H9 (cell line): ENCODE measurements at regions not wholly inside any gene's neighbourhood (a gene's known extent, or its start where the extent isn't known, plus 50 kb on each side); places are given as distances from the start of the nearest gene placed in this dataset.

ENCODE experiments used
- DNase-seq: peaks from one replicate; pipeline ENCODE4 v3.0.0-alpha.2; 2017
- H2AFZ ChIP-seq: one replicate; pipeline ENCODE4 v1.6.1; 2013; ENCODE audit warnings: mild to moderate bottlenecking, low read length, control low read depth, moderate library complexity
- H2AK5ac ChIP-seq: 2 replicates; pipeline ENCODE4 v1.6.1; 2013; ENCODE audit warnings: low read length, control low read depth, mixed read lengths; ENCODE audit not compliant: insufficient read length
- H2BK120ac ChIP-seq: one replicate; pipeline ENCODE4 v1.6.1; 2013; ENCODE audit warnings: low read depth, mild to moderate bottlenecking, low read length, control low read depth, inconsistent platforms; ENCODE audit not compliant: poor library complexity, severe bottlenecking
- H2BK12ac ChIP-seq: 2 replicates; pipeline ENCODE4 v1.6.1; 2013; ENCODE audit warnings: low read length, control low read depth, mixed read lengths, low read depth; ENCODE audit not compliant: insufficient read length
- H2BK15ac ChIP-seq: 2 replicates; pipeline ENCODE4 v1.6.1; 2013; ENCODE audit warnings: low read depth, low read length, control low read depth
- H2BK20ac ChIP-seq: one replicate; pipeline ENCODE4 v1.6.1; 2013; ENCODE audit warnings: low read depth, mild to moderate bottlenecking, low read length, control low read depth, inconsistent platforms; ENCODE audit not compliant: poor library complexity, severe bottlenecking
- H2BK5ac ChIP-seq: 2 replicates; pipeline ENCODE4 v1.6.1; 2013; ENCODE audit warnings: low read length, control low read depth, mixed read lengths; ENCODE audit not compliant: insufficient read length
- H3K14ac ChIP-seq: 2 replicates; pipeline ENCODE4 v1.6.1; 2013; ENCODE audit warnings: low read length, control low read depth; ENCODE audit not compliant: insufficient read depth
- H3K18ac ChIP-seq: 2 replicates; pipeline ENCODE4 v1.6.1; 2013; ENCODE audit warnings: low read depth, mild to moderate bottlenecking, mixed read lengths, low read length, control low read depth; ENCODE audit not compliant: insufficient read length
- H3K23ac ChIP-seq: 2 replicates; pipeline ENCODE4 v1.6.1; 2013; ENCODE audit warnings: low read length, control low read depth, mixed read lengths, low read depth; ENCODE audit not compliant: insufficient read length
- H3K23me2 ChIP-seq: 2 replicates; pipeline ENCODE4 v1.6.1; 2013; ENCODE audit warnings: low read depth, mild to moderate bottlenecking, mixed read lengths, low read length, control low read depth; ENCODE audit not compliant: insufficient read length, poor library complexity, severe bottlenecking
- H3K27ac ChIP-seq: 2 replicates; pipeline ENCODE4 v1.5.1; 2013; ENCODE audit warnings: low read length, control low read depth, mixed read lengths, low read depth; ENCODE audit not compliant: insufficient read length
- H3K27me3 ChIP-seq: 2 replicates; pipeline ENCODE4 v1.6.1; 2013; ENCODE audit warnings: low read length, control low read depth, inconsistent platforms; ENCODE audit not compliant: insufficient read depth
- H3K4ac ChIP-seq: 2 replicates; pipeline ENCODE4 v1.6.1; 2013; ENCODE audit warnings: low read depth, mild to moderate bottlenecking, control low read depth, inconsistent platforms, low read length, moderate library complexity
- H3K4me1 ChIP-seq: 2 replicates; pipeline ENCODE4 v1.6.1; 2013; ENCODE audit warnings: low read length, control low read depth, inconsistent platforms; ENCODE audit not compliant: insufficient read depth
- H3K4me2 ChIP-seq: 2 replicates; pipeline ENCODE4 v1.6.1; 2013; ENCODE audit warnings: low read length, control low read depth, mixed read lengths; ENCODE audit not compliant: insufficient read length, insufficient read depth
- H3K56ac ChIP-seq: 2 replicates; pipeline ENCODE4 v1.6.1; 2013; ENCODE audit warnings: low read depth, mild to moderate bottlenecking, mixed read lengths, low read length, control low read depth; ENCODE audit not compliant: insufficient read length
- H3K79me1 ChIP-seq: 2 replicates; pipeline ENCODE4 v1.6.1; 2013; ENCODE audit warnings: low read depth, mild to moderate bottlenecking, moderate library complexity, low read length, control low read depth, inconsistent platforms; ENCODE audit not compliant: insufficient read depth, poor library complexity, severe bottlenecking
- H3K79me2 ChIP-seq: 2 replicates; pipeline ENCODE4 v1.6.1; 2013; ENCODE audit warnings: low read length, control low read depth, inconsistent platforms; ENCODE audit not compliant: insufficient read depth
- H3K9ac ChIP-seq: 2 replicates; pipeline ENCODE4 v1.6.1; 2013; ENCODE audit warnings: low read length, control low read depth, mixed read lengths; ENCODE audit not compliant: insufficient read length; ENCODE audit errors: extremely low read depth
- H3K9me3 ChIP-seq: one replicate; pipeline ENCODE4 v1.6.1; 2013; ENCODE audit warnings: low read depth, low read length, inconsistent platforms; ENCODE audit not compliant: control insufficient read depth
- H3T11ph ChIP-seq: one replicate; pipeline ENCODE4 v1.6.1; 2013; ENCODE audit warnings: mild to moderate bottlenecking, low read length, control low read depth, inconsistent platforms
- H4K20me1 ChIP-seq: one replicate; pipeline ENCODE4 v1.6.1; 2013; ENCODE audit not compliant: control insufficient read depth, insufficient read length, insufficient read depth
- H4K5ac ChIP-seq: 2 replicates; pipeline ENCODE4 v1.6.1; 2013; ENCODE audit warnings: low read depth, mild to moderate bottlenecking, mixed read lengths, low read length, control low read depth; ENCODE audit not compliant: insufficient read length
- H4K8ac ChIP-seq: replicated peaks from 2 replicates; pipeline ENCODE4 v1.6.1; 2013; ENCODE audit warnings: low read length, control low read depth, mixed read lengths, low read depth; ENCODE audit not compliant: insufficient read length
- H4K91ac ChIP-seq: 2 replicates; pipeline ENCODE4 v1.6.1; 2013; ENCODE audit warnings: low read depth, mild to moderate bottlenecking, moderate library complexity, mixed read lengths, low read length, control low read depth; ENCODE audit not compliant: insufficient read length
- H3K27ac Mint-ChIP-seq, 3 experiments: 2 replicates in 2 of 3; 3 replicates in 1 of 3; pipeline ENCODE4 v1.8.0; 2020 to 2021; ENCODE audit warnings: mixed read lengths in 3 of 3, mild to moderate bottlenecking in 1 of 3, moderate library complexity in 1 of 3
- H3K27me3 Mint-ChIP-seq: 2 replicates; pipeline ENCODE4 v1.8.0; 2021; ENCODE audit warnings: low read depth, mild to moderate bottlenecking, moderate library complexity, mixed read lengths
- H3K36me3 Mint-ChIP-seq, 3 experiments: 2 replicates in 2 of 3; 3 replicates in 1 of 3; pipeline ENCODE4 v1.8.0; 2020 to 2021; ENCODE audit warnings: low read depth in 3 of 3, mixed read lengths in 3 of 3; ENCODE audit not compliant: insufficient read depth in 1 of 3
- H3K4me1 Mint-ChIP-seq, 2 experiments: 2 replicates each; pipeline ENCODE4 v1.8.0; 2020; ENCODE audit warnings: mixed read lengths in 2 of 2
- H3K4me3 Mint-ChIP-seq, 2 experiments: 2 replicates in 1 of 2; 3 replicates in 1 of 2; pipeline ENCODE4 v1.8.0; 2020 to 2021; ENCODE audit warnings: mild to moderate bottlenecking in 2 of 2, mixed read lengths in 2 of 2, moderate library complexity in 1 of 2
- H3K9me3 Mint-ChIP-seq, 2 experiments: 2 replicates in 1 of 2; 3 replicates in 1 of 2; pipeline ENCODE4 v1.8.0; 2020; ENCODE audit warnings: mild to moderate bottlenecking in 2 of 2, mixed read lengths in 2 of 2, moderate library complexity in 1 of 2
- WGBS: extraction: QIAGEN DNeasy Blood & Tissue Kit; methylation state at CpG from one replicate; pipeline ENCODE4 v1.1.7; 2013; ENCODE audit warnings: missing lambda C conversion rate, low lambda C conversion rate, mixed read lengths; ENCODE audit not compliant: insufficient read length; ENCODE audit errors: extremely low coverage; 5-methylcytosine and 5-hydroxymethylcytosine counted together
- TF ChIP-seq, protein P1 (sequence below): fragments of 200-600 bp; sonication (generic); conservative IDR thresholded peaks from 3 replicates; pipeline ENCODE4 v1.8.0; 2021; ENCODE audit warnings: antibody characterized with exemption, mild to moderate bottlenecking

DNA sequence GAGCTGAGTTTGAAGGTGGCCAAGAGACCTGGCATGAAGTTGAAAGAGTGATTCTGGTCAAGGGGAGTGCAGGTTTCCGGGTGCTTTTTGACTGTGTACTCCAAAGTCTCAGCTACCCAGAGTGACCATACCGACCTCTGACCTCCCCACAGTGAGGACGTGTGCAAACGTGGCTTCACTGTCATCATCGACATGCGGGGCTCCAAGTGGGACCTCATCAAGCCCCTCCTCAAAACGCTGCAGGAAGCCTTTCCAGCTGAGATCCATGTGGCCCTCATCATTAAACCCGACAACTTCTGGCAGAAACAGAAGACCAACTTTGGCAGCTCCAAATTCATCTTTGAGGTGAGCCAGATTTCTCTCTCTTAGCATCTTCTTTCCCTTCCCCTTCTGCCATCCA lies 272.4 kb upstream of the ROPN1 start:
- Histone ChIP-seq H4K91ac (no peak overlapping the region), H3K23ac (no peak overlapping the region), H2BK120ac (no peak overlapping the region), H3K18ac (no peak overlapping the region), H2BK15ac (no peak overlapping the region), H3K4ac (no peak overlapping the region), H2BK20ac (no peak overlapping the region), H4K8ac (no peak overlapping the region), H2BK12ac (no peak overlapping the region), H3K4me2 (no peak overlapping the region), H3K9me3 (no peaks in the 10 kb centered on the region), H3K9ac (no peak overlapping the region), H3K79me2 (no peaks in the 10 kb centered on the region), H3K27me3 (no peaks in the 10 kb centered on the region; the same call in 1 of the 2 replicates), H2AFZ (no peak overlapping the region), H3K27ac (no peak overlapping the region), H3K4me1 (peaks cover 4% of the 10 kb centered on the region; the same call in 1 of the 2 replicates), H4K20me1 (no peaks in the 10 kb centered on the region), H4K5ac (no peak overlapping the region), H3K14ac (no peak overlapping the region), H3K56ac (no peak overlapping the region), H2AK5ac (no peak overlapping the region), H2BK5ac (no peak overlapping the region), H3K79me1 (no peaks in the 10 kb centered on the region), H3K23me2 (no peaks in the 10 kb centered on the region), H3T11ph (no peak overlapping the region)
- H3K36me3 Mint-ChIP-seq, result no peaks in the 10 kb centered on the region
- peak overlapping the region in 1 of 3 experiments; percentile 33; a peak in 1 of 7 replicates for H3K27ac Mint-ChIP-seq
- H3K4me1 Mint-ChIP-seq, result peaks cover 11 to 13% of the 10 kb centered on the region in 2 experiments
- no peak for DNase-seq
- H3K27me3 Mint-ChIP-seq, result no peaks in the 10 kb centered on the region
- WGBS, result no CpG with 5 or more reads among the region's 8 CpGs
- TF ChIP-seq, protein P1, sequence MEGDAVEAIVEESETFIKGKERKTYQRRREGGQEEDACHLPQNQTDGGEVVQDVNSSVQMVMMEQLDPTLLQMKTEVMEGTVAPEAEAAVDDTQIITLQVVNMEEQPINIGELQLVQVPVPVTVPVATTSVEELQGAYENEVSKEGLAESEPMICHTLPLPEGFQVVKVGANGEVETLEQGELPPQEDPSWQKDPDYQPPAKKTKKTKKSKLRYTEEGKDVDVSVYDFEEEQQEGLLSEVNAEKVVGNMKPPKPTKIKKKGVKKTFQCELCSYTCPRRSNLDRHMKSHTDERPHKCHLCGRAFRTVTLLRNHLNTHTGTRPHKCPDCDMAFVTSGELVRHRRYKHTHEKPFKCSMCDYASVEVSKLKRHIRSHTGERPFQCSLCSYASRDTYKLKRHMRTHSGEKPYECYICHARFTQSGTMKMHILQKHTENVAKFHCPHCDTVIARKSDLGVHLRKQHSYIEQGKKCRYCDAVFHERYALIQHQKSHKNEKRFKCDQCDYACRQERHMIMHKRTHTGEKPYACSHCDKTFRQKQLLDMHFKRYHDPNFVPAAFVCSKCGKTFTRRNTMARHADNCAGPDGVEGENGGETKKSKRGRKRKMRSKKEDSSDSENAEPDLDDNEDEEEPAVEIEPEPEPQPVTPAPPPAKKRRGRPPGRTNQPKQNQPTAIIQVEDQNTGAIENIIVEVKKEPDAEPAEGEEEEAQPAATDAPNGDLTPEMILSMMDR, result no peak
- no peak overlapping the region for H3K4me3 Mint-ChIP-seq
- H3K9me3 Mint-ChIP-seq, result no peaks in the 10 kb centered on the region
